DOHH2 (cell line): ENCODE measurements at regions not wholly inside any gene's neighbourhood (a gene's known extent, or its start where the extent isn't known, plus 50 kb on each side); places are given as distances from the start of the nearest gene placed in this dataset.

Experiments used
- H3F3A ChIP-seq: fragments of 200-600 bp; sonication (generic), shearing (Covaris generic); 2 replicates; pipeline ENCODE4 v1.6.0; 2016; ENCODE audit warnings: antibody characterized with exemption, mild to moderate bottlenecking; ENCODE audit not compliant: control insufficient read depth, insufficient read depth
- H3K27ac ChIP-seq: fragments of 200-600 bp; sonication (generic); 2 replicates; pipeline ENCODE4 v1.5.1; 2014; ENCODE audit warnings: low read depth, mild to moderate bottlenecking, low read length, moderate library complexity
- H3K27me3 ChIP-seq: fragments of 200-600 bp; sonication (generic); 2 replicates; pipeline ENCODE4 v1.6.1; 2014; ENCODE audit warnings: mild to moderate bottlenecking, low read length, mixed read lengths; ENCODE audit not compliant: control insufficient read depth
- H3K36me3 ChIP-seq: fragments of 200-600 bp; sonication (generic); 2 replicates; pipeline ENCODE4 v1.6.1; 2014; ENCODE audit warnings: mild to moderate bottlenecking, low read length, moderate library complexity, mixed read lengths; ENCODE audit not compliant: control insufficient read depth
- H3K4me1 ChIP-seq: fragments of 200-600 bp; sonication (generic); 2 replicates; pipeline ENCODE4 v1.6.1; 2014; ENCODE audit warnings: mild to moderate bottlenecking, low read length, mixed read lengths; ENCODE audit not compliant: control insufficient read depth
- H3K4me2 ChIP-seq: fragments of 200-600 bp; sonication (generic); 2 replicates; pipeline ENCODE4 v1.6.0; 2014; ENCODE audit warnings: mild to moderate bottlenecking, low read length, moderate library complexity
- H3K4me3 ChIP-seq: fragments of 200-600 bp; sonication (generic); 2 replicates; pipeline ENCODE4 v1.5.1; 2014; ENCODE audit warnings: mild to moderate bottlenecking, low read length, mixed read lengths
- H3K79me2 ChIP-seq: fragments of 200-600 bp; sonication (generic); 2 replicates; pipeline ENCODE4 v1.6.1; 2014; ENCODE audit warnings: mild to moderate bottlenecking, low read length, mixed read lengths; ENCODE audit not compliant: control insufficient read depth
- H3K9me2 ChIP-seq: fragments of 200-600 bp; sonication (generic); replicated peaks from 2 replicates; pipeline ENCODE4 v1.6.1; 2014; ENCODE audit warnings: mild to moderate bottlenecking, low read length, mixed read lengths; ENCODE audit not compliant: control insufficient read depth
- H3K9me3 ChIP-seq: fragments of 200-600 bp; sonication (generic); 2 replicates; pipeline ENCODE4 v1.6.1; 2014; ENCODE audit warnings: antibody characterized with exemption, low read length, mixed read lengths; ENCODE audit not compliant: control insufficient read depth, insufficient read depth
- H4K20me1 ChIP-seq: fragments of 200-600 bp; sonication (generic); 2 replicates; pipeline ENCODE4 v1.6.0; 2014; ENCODE audit warnings: low read depth, mild to moderate bottlenecking, antibody characterized with exemption, low read length, moderate library complexity; ENCODE audit not compliant: control insufficient read depth, insufficient read depth
- EZH2phosphoT487 ChIP-seq: fragments of 200-600 bp; sonication (generic); IDR thresholded peaks from 2 replicates; pipeline ENCODE4 v1.6.1; 2017; ENCODE audit warnings: borderline replicate concordance, mild to moderate bottlenecking, antibody characterized with exemption, low read length, moderate library complexity, mixed read lengths
- TF ChIP-seq, protein P1 (sequence below): fragments of 200-600 bp; sonication (generic); IDR thresholded peaks from one replicate; pipeline ENCODE4 v1.5.1; 2014; ENCODE audit warnings: antibody characterized with exemption, mild to moderate bottlenecking, low read depth, low read length; ENCODE audit not compliant: poor library complexity, severe bottlenecking

- peaks cover 9% of the 10 kb centered on the region for H3K36me3 ChIP-seq
- H3K4me1 ChIP-seq, result peaks cover 4% of the 10 kb centered on the region; the same call in 1 of the 2 replicates
- no peak overlapping the region for H3K27ac ChIP-seq
- no peaks in the 10 kb centered on the region for H3K9me3 ChIP-seq
- H3K79me2 ChIP-seq, result no peaks in the 10 kb centered on the region
- no peak for TF ChIP-seq EZH2phosphoT487
- TF ChIP-seq, protein P1, sequence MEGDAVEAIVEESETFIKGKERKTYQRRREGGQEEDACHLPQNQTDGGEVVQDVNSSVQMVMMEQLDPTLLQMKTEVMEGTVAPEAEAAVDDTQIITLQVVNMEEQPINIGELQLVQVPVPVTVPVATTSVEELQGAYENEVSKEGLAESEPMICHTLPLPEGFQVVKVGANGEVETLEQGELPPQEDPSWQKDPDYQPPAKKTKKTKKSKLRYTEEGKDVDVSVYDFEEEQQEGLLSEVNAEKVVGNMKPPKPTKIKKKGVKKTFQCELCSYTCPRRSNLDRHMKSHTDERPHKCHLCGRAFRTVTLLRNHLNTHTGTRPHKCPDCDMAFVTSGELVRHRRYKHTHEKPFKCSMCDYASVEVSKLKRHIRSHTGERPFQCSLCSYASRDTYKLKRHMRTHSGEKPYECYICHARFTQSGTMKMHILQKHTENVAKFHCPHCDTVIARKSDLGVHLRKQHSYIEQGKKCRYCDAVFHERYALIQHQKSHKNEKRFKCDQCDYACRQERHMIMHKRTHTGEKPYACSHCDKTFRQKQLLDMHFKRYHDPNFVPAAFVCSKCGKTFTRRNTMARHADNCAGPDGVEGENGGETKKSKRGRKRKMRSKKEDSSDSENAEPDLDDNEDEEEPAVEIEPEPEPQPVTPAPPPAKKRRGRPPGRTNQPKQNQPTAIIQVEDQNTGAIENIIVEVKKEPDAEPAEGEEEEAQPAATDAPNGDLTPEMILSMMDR, result peak; percentile 96
- H3K4me3 ChIP-seq, result no peak overlapping the region
- H4K20me1 ChIP-seq, result peaks cover 7% of the 10 kb centered on the region; the same call in 1 of the 2 replicates
- H3F3A ChIP-seq, result no peaks in the 10 kb centered on the region
- no peaks in the 10 kb centered on the region for H3K9me2 ChIP-seq
- H3K4me2 ChIP-seq, result no peak overlapping the region
- no peaks in the 10 kb centered on the region for H3K27me3 ChIP-seq
These were observed 108.5 kb upstream of the TMEM168 start for GRCh38 chr7:112898432-112899290.

- H3K27ac ChIP-seq, result no peak overlapping the region
- no peaks in the 10 kb centered on the region for H3K27me3 ChIP-seq
- no peaks in the 10 kb centered on the region for H3K9me3 ChIP-seq
- no peak overlapping the region for H3K4me3 ChIP-seq
- H4K20me1 ChIP-seq, result peaks cover 7% of the 10 kb centered on the region; the same call in 1 of the 2 replicates
- H3F3A ChIP-seq, result no peaks in the 10 kb centered on the region
- H3K36me3 ChIP-seq, result peaks cover 13% of the 10 kb centered on the region
- H3K4me2 ChIP-seq, result no peak overlapping the region
- H3K9me2 ChIP-seq, result no peaks in the 10 kb centered on the region
- H3K79me2 ChIP-seq, result no peaks in the 10 kb centered on the region
- peaks cover 4% of the 10 kb centered on the region; the same call in 1 of the 2 replicates for H3K4me1 ChIP-seq
- no peak for TF ChIP-seq EZH2phosphoT487
- TF ChIP-seq, protein P1, result no peak
These were observed 107.7 kb upstream of the TMEM168 start for GRCh38 chr7:112897839-112898431.

DNA sequence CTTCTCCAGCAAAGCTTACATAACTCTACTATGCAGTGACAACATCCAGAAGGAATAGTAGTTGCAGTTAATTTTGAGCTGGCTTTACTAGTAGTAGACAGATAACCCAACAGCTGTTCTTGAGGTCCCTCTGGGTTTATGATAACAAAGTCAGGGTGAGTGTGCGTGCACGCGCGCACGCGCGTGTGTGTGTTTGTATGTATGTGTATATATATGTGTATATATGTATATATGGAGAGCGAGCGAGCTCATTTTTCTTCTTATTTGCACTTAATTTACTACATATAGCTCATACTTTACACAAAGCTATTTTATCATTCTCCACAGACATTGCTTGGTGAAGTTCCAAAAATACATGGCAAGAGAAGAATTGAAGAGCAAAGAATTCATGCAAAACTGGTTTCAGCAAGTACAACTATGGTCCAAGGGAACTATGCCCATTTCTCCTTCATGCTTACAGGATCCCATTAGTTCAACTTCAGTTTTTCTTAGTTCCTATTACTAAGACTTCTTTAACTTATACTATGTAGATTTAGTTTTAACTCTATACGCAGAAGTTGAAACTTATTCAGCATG is 105.9 kb upstream of the TMEM168 start:
- peaks cover 7% of the 10 kb centered on the region; the same call in 1 of the 2 replicates for H4K20me1 ChIP-seq
- H3K4me2 ChIP-seq, result no peak overlapping the region

More for the DNA sequence above, 105.9 kb upstream of the TMEM168 start:
- Histone ChIP-seq H3K9me2 (no peaks in the 10 kb centered on the region), H3K4me3 (no peak overlapping the region), H3K36me3 (peaks cover 13% of the 10 kb centered on the region), H3K9me3 (no peaks in the 10 kb centered on the region), H3K27ac (no peak overlapping the region), H3F3A (no peaks in the 10 kb centered on the region), H3K27me3 (no peaks in the 10 kb centered on the region), H3K4me1 (peaks cover 4% of the 10 kb centered on the region; the same call in 1 of the 2 replicates), H3K79me2 (no peaks in the 10 kb centered on the region)
- TF ChIP-seq EZH2phosphoT487, result no peak
- TF ChIP-seq, protein P1, result no peak
